Putamen (tissue), 1 donor: ENCODE measurements at regions not wholly inside any gene's neighbourhood (a gene's known extent, or its start where the extent isn't known, plus 50 kb on each side); places are given as distances from the start of the nearest gene placed in this dataset.

Experiments
- DNase-seq: peaks from one replicate; pipeline ENCODE4 v3.0.0-alpha.2; 2016; ENCODE audit warnings: low spot score

GRCh38 chr11:43626798-43627197 lies 53.7 kb upstream of the HSD17B12 start:
- no peak for DNase-seq
